KOPT-K1 (cell line): ENCODE measurements at regions not wholly inside any gene's neighbourhood (a gene's known extent, or its start where the extent isn't known, plus 50 kb on each side); places are given as distances from the start of the nearest gene placed in this dataset.

Experiments
- H3K27ac ChIP-seq: fragments of 200-600 bp; sonication (generic); 2 replicates; pipeline ENCODE4 v1.5.1; 2016; ENCODE audit warnings: antibody characterized with exemption, mild to moderate bottlenecking, low read depth, low read length; ENCODE audit not compliant: poor library complexity, severe bottlenecking
- H3K36me3 ChIP-seq: fragments of 200-600 bp; sonication (generic); 2 replicates; pipeline ENCODE4 v1.5.1; 2017; ENCODE audit warnings: antibody characterized with exemption, mild to moderate bottlenecking, low read length, moderate library complexity; ENCODE audit not compliant: insufficient read depth
- H3K9me3 ChIP-seq: fragments of 200-600 bp; sonication (generic); 2 replicates; pipeline ENCODE4 v1.5.1; 2017; ENCODE audit warnings: antibody characterized with exemption, low read length, mild to moderate bottlenecking; ENCODE audit not compliant: insufficient read depth, poor library complexity, severe bottlenecking

- Histone ChIP-seq H3K9me3 (no peaks in the 10 kb centered on the region), H3K27ac (no peak overlapping the region), H3K36me3 (peaks cover 83% of the 10 kb centered on the region)
Measured at GRCh38 chr2:10183146-10183675, 60.7 kb downstream of the RRM2 start.

GRCh38 chr2:10184421-10184820 is 61.9 kb downstream of the RRM2 start:
- H3K27ac ChIP-seq: no peak overlapping the region
- peaks cover 84% of the 10 kb centered on the region for H3K36me3 ChIP-seq

GRCh38 chr2:10185046-10185445 is 62.5 kb downstream of the RRM2 start:
- Histone ChIP-seq H3K27ac (no peak overlapping the region), H3K36me3 (peaks cover 83% of the 10 kb centered on the region), H3K9me3 (no peaks in the 10 kb centered on the region)

More at GRCh38 chr2:10184421-10184820, 61.9 kb downstream of the RRM2 start:
- no peaks in the 10 kb centered on the region for H3K9me3 ChIP-seq

- Histone ChIP-seq H3K9me3 (no peaks in the 10 kb centered on the region), H3K36me3 (peaks cover 79% of the 10 kb centered on the region), H3K27ac (no peak overlapping the region)
Measured at GRCh38 chr2:10185755-10186154, 63.2 kb downstream of the RRM2 start.

GRCh38 chr2:10186868-10187535 is 64.5 kb downstream of the RRM2 start:
- H3K27ac ChIP-seq: no peak overlapping the region
- H3K36me3 ChIP-seq: peaks cover 70% of the 10 kb centered on the region

GRCh38 chr2:10187661-10188060 is 65.1 kb downstream of the RRM2 start:
- H3K36me3 ChIP-seq: peaks cover 66% of the 10 kb centered on the region
- H3K9me3 ChIP-seq: no peaks in the 10 kb centered on the region
- H3K27ac ChIP-seq: no peak overlapping the region

More at GRCh38 chr2:10186868-10187535, 64.5 kb downstream of the RRM2 start:
- H3K9me3 ChIP-seq: no peaks in the 10 kb centered on the region

GRCh38 chr2:10188211-10188610 is 65.7 kb downstream of the RRM2 start:
- Histone ChIP-seq H3K9me3 (no peaks in the 10 kb centered on the region), H3K27ac (no peak overlapping the region), H3K36me3 (peaks cover 60% of the 10 kb centered on the region)

- H3K27ac ChIP-seq: no peak overlapping the region
- H3K36me3 ChIP-seq: peaks cover 61% of the 10 kb centered on the region
- H3K9me3 ChIP-seq: no peaks in the 10 kb centered on the region
Measured at GRCh38 chr2:10188729-10189305, 66.3 kb downstream of the RRM2 start.

GRCh38 chr2:10190255-10190654 is 67.7 kb downstream of the RRM2 start:
- Histone ChIP-seq H3K27ac (no peak overlapping the region), H3K9me3 (no peaks in the 10 kb centered on the region), H3K36me3 (peaks cover 65% of the 10 kb centered on the region)

- H3K36me3 ChIP-seq: peaks cover 65% of the 10 kb centered on the region
- no peaks in the 10 kb centered on the region for H3K9me3 ChIP-seq
- no peak overlapping the region for H3K27ac ChIP-seq
Measured at GRCh38 chr2:10190737-10191532, 68.4 kb downstream of the RRM2 start.

GRCh38 chr2:10191554-10191953 is 69.0 kb downstream of the RRM2 start:
- no peak overlapping the region for H3K27ac ChIP-seq
- peaks cover 65% of the 10 kb centered on the region for H3K36me3 ChIP-seq
- no peaks in the 10 kb centered on the region for H3K9me3 ChIP-seq

GRCh38 chr2:10192392-10193015 is 70.0 kb downstream of the RRM2 start:
- Histone ChIP-seq H3K36me3 (peaks cover 65% of the 10 kb centered on the region), H3K27ac (no peak overlapping the region), H3K9me3 (no peaks in the 10 kb centered on the region)

GRCh38 chr2:10193276-10193795 is 70.8 kb downstream of the RRM2 start:
- Histone ChIP-seq H3K27ac (no peak overlapping the region), H3K36me3 (peaks cover 65% of the 10 kb centered on the region; the same call in 1 of the 2 replicates), H3K9me3 (no peaks in the 10 kb centered on the region)

GRCh38 chr2:10193851-10194820 is 71.6 kb downstream of the RRM2 start:
- Histone ChIP-seq H3K27ac (no peak overlapping the region), H3K9me3 (no peaks in the 10 kb centered on the region), H3K36me3 (peaks cover 65% of the 10 kb centered on the region; the same call in 1 of the 2 replicates)
